Loucy (cell line): ENCODE measurements at regions not wholly inside any gene's neighbourhood (a gene's known extent, or its start where the extent isn't known, plus 50 kb on each side); places are given as distances from the start of the nearest gene placed in this dataset.

Source experiments
- CTCF ChIP-seq: fragments of 200-600 bp; sonication (generic); conservative IDR thresholded peaks from 2 replicates; pipeline ENCODE4 v1.5.1; 2014; ENCODE audit warnings: mild to moderate bottlenecking, antibody characterized with exemption, low read length
- EZH2phosphoT487 ChIP-seq: fragments of 200-600 bp; IDR thresholded peaks from 2 replicates; pipeline ENCODE4 v1.6.1; 2018; ENCODE audit warnings: antibody characterized with exemption, mild to moderate bottlenecking, moderate library complexity, borderline replicate concordance

GRCh38 chr6:109295109-109295773 is 87.0 kb downstream of the CD164 start:
- TF ChIP-seq CTCF = no peak
- no peak for TF ChIP-seq EZH2phosphoT487
